ENCODE measurements at regions not wholly inside any gene's neighbourhood (a gene's known extent, or its start where the extent isn't known, plus 50 kb on each side); places are given as distances from the start of the nearest gene placed in this dataset.

- TF ChIP-seq ZBTB7A (IDR thresholded peaks at IDR 0.05; ENCODE audit: low read depth) = no peak
- no peak for TF ChIP-seq CEBPB (IDR thresholded peaks at IDR 0.05)
- TF ChIP-seq YY1 (IDR thresholded peaks at IDR 0.05; ENCODE audit: low read depth) = no peak
- no peak for TF ChIP-seq TCF12 (IDR thresholded peaks at IDR 0.05; ENCODE audit: low read depth)
- TF ChIP-seq, protein P1, sequence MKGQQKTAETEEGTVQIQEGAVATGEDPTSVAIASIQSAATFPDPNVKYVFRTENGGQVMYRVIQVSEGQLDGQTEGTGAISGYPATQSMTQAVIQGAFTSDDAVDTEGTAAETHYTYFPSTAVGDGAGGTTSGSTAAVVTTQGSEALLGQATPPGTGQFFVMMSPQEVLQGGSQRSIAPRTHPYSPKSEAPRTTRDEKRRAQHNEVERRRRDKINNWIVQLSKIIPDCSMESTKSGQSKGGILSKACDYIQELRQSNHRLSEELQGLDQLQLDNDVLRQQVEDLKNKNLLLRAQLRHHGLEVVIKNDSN (IDR thresholded peaks at IDR 0.05) = no peak
- TF ChIP-seq MAX (IDR thresholded peaks at IDR 0.05) = no peak
- no peak for TF ChIP-seq TEAD4 (IDR thresholded peaks at IDR 0.05)
- no peak for TF ChIP-seq EGR1 (IDR thresholded peaks at IDR 0.05)
- TF ChIP-seq TAF1 (IDR thresholded peaks at IDR 0.05; ENCODE audit: low read depth) = no peak
- TF ChIP-seq, protein P2, sequence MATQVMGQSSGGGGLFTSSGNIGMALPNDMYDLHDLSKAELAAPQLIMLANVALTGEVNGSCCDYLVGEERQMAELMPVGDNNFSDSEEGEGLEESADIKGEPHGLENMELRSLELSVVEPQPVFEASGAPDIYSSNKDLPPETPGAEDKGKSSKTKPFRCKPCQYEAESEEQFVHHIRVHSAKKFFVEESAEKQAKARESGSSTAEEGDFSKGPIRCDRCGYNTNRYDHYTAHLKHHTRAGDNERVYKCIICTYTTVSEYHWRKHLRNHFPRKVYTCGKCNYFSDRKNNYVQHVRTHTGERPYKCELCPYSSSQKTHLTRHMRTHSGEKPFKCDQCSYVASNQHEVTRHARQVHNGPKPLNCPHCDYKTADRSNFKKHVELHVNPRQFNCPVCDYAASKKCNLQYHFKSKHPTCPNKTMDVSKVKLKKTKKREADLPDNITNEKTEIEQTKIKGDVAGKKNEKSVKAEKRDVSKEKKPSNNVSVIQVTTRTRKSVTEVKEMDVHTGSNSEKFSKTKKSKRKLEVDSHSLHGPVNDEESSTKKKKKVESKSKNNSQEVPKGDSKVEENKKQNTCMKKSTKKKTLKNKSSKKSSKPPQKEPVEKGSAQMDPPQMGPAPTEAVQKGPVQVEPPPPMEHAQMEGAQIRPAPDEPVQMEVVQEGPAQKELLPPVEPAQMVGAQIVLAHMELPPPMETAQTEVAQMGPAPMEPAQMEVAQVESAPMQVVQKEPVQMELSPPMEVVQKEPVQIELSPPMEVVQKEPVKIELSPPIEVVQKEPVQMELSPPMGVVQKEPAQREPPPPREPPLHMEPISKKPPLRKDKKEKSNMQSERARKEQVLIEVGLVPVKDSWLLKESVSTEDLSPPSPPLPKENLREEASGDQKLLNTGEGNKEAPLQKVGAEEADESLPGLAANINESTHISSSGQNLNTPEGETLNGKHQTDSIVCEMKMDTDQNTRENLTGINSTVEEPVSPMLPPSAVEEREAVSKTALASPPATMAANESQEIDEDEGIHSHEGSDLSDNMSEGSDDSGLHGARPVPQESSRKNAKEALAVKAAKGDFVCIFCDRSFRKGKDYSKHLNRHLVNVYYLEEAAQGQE (IDR thresholded peaks at IDR 0.05; ENCODE audit: low read depth) = no peak
Observed at GRCh38 chr13:68490594-68490993, 1260.5 kb upstream of the PCDH9 start.

GRCh38 chr13:68481130-68481529, 1251.0 kb upstream of the PCDH9 start:
- TF ChIP-seq YY1 (IDR thresholded peaks at IDR 0.05; ENCODE audit: low read depth) (no peak), EP300 (IDR thresholded peaks at IDR 0.05; ENCODE audit: borderline replicate concordance) (no peak), CREB1 (IDR thresholded peaks at IDR 0.05; ENCODE audit: low read depth) (no peak), MAX (IDR thresholded peaks at IDR 0.05) (no peak), CEBPB (IDR thresholded peaks at IDR 0.05) (no peak), NFIC (IDR thresholded peaks at IDR 0.05) (no peak), TEAD4 (IDR thresholded peaks at IDR 0.05) (no peak), ZBTB7A (IDR thresholded peaks at IDR 0.05; ENCODE audit: low read depth) (no peak), FOXM1 (IDR thresholded peaks at IDR 0.05; ENCODE audit: borderline replicate concordance, low read depth) (no peak)
- TF ChIP-seq, protein P1 (IDR thresholded peaks at IDR 0.05) = no peak

GRCh38 chr13:68473834-68474326, 1243.7 kb upstream of the PCDH9 start:
- TF ChIP-seq YY1 (IDR thresholded peaks at IDR 0.05; ENCODE audit: low read depth) (no peak), CREB1 (IDR thresholded peaks at IDR 0.05; ENCODE audit: low read depth) (no peak), EGR1 (IDR thresholded peaks at IDR 0.05) (no peak), TAF1 (IDR thresholded peaks at IDR 0.05; ENCODE audit: low read depth) (no peak), CEBPB (IDR thresholded peaks at IDR 0.05) (no peak), NFIC (IDR thresholded peaks at IDR 0.05) (no peak), FOXM1 (IDR thresholded peaks at IDR 0.05; ENCODE audit: borderline replicate concordance, low read depth) (no peak), EP300 (IDR thresholded peaks at IDR 0.05; ENCODE audit: borderline replicate concordance) (no peak), ZBTB7A (IDR thresholded peaks at IDR 0.05; ENCODE audit: low read depth) (no peak), MAX (IDR thresholded peaks at IDR 0.05) (no peak), TEAD4 (IDR thresholded peaks at IDR 0.05) (no peak), TCF12 (IDR thresholded peaks at IDR 0.05; ENCODE audit: low read depth) (no peak), RAD21 (IDR thresholded peaks at IDR 0.05; ENCODE audit: low read depth) (no peak)
- TF ChIP-seq, protein P1 (IDR thresholded peaks at IDR 0.05) = no peak
- TF ChIP-seq, protein P2 (IDR thresholded peaks at IDR 0.05; ENCODE audit: low read depth) = no peak

DNA sequence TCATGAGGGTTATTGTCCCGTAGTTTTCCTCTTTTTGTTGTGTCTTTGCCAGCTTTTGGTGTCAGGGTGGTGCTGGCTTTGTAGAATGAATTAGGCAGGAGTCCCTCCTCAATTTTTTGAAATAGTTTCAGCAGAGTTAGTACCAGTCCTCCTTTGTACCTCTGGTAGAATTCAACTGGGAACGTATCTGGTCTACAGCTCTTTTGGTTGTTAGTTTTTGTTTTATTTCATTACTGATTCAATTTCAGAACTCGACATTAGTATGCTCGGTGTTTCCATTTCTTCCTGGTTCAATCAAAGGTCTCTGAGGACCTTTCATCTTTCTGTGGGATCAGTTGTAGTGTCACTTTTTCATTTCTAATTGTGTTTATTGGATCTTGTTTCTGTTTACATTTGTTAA, 1237.0 kb upstream of the PCDH9 start:
- TF ChIP-seq TCF12 (IDR thresholded peaks at IDR 0.05; ENCODE audit: low read depth) = no peak
- TF ChIP-seq CREB1 (IDR thresholded peaks at IDR 0.05; ENCODE audit: low read depth) = no peak
- no peak for TF ChIP-seq EGR1 (IDR thresholded peaks at IDR 0.05)
- no peak for TF ChIP-seq TEAD4 (IDR thresholded peaks at IDR 0.05)
- TF ChIP-seq ZBTB7A (IDR thresholded peaks at IDR 0.05; ENCODE audit: low read depth) = no peak
- TF ChIP-seq, protein P2 (IDR thresholded peaks at IDR 0.05; ENCODE audit: low read depth) = no peak
- no peak for TF ChIP-seq YY1 (IDR thresholded peaks at IDR 0.05; ENCODE audit: low read depth)
- TF ChIP-seq EP300 (IDR thresholded peaks at IDR 0.05; ENCODE audit: borderline replicate concordance) = no peak
- no peak for TF ChIP-seq FOXM1 (IDR thresholded peaks at IDR 0.05; ENCODE audit: borderline replicate concordance, low read depth)
- no peak for TF ChIP-seq CEBPB (IDR thresholded peaks at IDR 0.05)
- TF ChIP-seq MAX (IDR thresholded peaks at IDR 0.05) = no peak
- no peak for TF ChIP-seq NFIC (IDR thresholded peaks at IDR 0.05)
- TF ChIP-seq, protein P1 (IDR thresholded peaks at IDR 0.05) = no peak
- TF ChIP-seq TAF1 (IDR thresholded peaks at IDR 0.05; ENCODE audit: low read depth) = no peak
- no peak for TF ChIP-seq RAD21 (IDR thresholded peaks at IDR 0.05; ENCODE audit: low read depth)
